GM18498 (cell line): ENCODE measurements at regions not wholly inside any gene's neighbourhood (a gene's known extent, or its start where the extent isn't known, plus 50 kb on each side); places are given as distances from the start of the nearest gene placed in this dataset.

Experiments used
- ATAC-seq: cut with Tn5 transposase; IDR thresholded peaks from one replicate; pipeline ENCODE4 v1.9.1; 2021; ENCODE audit warnings: mild to moderate bottlenecking, moderate library complexity; ENCODE audit not compliant: unreplicated experiment

DNA sequence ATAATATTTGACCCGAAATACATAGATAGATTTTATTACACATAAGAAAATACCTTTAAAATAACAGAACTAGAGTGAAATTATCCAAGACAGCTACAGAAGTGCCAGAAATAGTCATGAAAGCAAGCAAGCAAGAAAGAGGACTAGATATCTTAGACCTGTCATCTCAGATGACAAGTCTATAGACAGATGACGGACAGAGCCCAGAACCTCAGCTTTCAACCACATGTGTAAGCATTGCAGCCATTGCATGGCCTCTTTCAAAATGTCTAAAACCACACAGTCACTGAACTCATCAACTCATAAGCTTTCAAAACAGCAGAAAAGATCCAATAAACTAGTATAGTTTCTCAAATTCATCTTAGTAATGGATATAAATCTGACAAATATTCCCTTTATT is 59.8 kb upstream of the FHIT start:
- ATAC-seq, result no peak

DNA sequence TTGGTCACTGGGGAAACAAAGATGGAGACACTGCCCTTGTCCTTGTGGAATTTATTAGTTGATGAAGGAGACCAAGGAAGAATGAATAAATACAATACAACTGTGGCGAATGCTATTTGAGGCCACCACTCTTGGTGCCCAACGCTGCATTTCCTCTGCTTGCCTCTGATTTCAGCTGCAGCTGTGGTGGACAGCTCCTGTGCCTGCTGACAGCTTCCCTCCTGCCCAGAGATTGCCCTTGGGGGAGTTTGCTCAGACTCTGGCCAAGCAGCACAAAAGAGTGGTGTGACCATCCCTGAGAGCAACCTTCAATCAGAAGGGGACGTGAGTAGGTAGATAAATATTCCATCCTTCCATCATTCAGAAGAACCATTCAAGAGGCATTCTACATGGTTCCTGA is 64.6 kb upstream of the FHIT start:
- no peak for ATAC-seq

DNA sequence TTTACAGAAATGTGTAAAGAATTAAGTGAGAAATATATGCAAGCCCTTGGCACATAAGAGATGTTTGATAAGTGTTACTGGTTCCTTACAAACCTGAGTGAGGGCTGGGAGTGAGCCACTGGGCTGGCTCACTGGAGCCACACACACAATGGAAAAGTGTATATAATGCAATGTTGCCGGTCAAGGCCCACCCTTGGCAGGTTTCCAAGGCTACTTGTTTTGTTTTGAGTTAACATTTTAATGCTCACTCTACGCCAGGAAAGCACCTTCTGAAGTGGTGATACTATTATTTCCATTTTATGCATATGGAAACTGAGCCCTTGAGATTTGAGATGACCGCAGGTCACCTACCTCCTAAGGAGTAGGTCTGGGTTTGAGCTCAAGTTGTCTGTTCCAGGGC is 71.8 kb upstream of the FHIT start:
- ATAC-seq, result no peak

DNA sequence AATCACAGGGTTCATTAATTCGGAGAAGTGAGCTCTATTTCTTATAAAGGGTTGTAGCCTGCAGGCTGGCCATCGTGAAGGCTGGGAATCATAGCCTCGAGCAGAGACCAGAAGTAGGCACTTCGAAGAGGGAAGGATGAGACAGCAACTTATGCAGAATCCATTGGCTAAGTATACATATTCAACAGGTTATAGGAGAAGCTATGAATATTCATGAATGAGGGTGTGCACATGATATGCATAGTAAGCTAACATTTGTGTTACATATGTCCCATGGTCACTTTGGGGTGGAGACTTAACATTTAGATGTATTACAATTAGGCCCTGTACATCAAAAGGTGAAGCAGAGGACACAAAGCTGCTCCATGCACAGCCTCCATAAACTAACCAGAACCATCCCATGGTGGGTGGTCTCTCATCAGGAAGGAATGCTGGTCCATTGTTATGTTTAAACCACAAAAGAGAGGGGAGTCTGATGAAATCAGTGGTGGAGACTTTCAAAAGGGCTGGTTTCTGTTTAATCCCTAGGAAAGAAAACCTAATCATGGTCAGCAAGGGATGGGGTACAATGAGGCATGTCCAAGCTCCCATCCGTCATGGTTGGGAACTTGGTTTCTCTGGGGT is 80.8 kb upstream of the FHIT start:
- ATAC-seq, result no peak

DNA sequence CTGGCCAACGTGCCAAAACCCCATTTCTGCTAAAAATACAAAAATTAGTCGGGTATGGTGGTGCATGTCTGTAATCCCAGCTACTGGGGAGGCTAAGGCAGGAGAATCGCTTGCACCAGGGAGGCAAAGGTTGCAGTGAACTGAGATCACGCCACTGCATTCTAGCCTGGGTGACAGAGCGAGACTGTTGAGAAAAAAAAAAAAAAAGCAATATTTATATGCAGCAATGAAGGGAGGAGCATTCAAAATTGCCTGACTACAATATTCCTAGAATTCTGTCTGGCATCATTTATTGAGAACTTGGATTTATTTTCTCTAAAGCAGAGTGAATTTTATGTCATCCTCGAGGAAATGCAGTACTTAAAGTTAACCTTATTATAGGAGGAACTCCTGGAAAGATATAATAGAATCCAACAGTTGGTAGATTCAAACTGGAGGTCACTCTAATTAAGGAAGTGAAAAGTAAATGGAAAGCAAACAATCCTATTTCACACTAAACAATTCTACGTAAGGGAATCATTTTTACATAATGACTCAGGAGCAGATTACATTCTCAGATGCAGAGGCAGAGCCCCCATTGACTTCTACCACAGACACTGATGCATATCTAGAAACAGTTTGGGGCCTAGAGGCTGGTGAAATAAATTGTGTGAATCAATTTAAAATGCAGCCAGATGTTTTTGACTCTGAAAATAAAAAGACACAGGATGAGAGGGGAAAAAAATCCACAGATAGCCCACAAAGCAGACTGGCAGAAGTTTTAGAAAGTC is 82.1 kb upstream of the FHIT start:
- no peak for ATAC-seq

DNA sequence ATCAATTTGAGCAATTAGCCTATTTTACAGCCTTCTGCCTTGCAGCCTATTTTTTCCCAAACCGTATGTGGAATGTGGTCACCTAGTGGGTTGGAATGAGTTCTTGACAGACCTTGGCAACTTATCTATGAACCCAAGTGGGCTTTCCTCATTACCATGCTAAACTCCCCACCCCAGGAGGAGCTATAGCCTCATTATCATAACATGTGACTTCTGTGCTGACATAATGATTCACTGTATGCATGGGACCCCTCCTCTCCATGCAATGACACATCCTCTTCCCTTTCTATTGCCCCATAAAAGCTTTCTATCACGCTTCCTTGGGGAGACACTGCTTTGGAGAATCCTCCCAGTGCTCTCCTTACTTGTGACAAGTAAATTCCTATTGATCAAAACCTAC is 83.5 kb upstream of the FHIT start:
- no peak for ATAC-seq

DNA sequence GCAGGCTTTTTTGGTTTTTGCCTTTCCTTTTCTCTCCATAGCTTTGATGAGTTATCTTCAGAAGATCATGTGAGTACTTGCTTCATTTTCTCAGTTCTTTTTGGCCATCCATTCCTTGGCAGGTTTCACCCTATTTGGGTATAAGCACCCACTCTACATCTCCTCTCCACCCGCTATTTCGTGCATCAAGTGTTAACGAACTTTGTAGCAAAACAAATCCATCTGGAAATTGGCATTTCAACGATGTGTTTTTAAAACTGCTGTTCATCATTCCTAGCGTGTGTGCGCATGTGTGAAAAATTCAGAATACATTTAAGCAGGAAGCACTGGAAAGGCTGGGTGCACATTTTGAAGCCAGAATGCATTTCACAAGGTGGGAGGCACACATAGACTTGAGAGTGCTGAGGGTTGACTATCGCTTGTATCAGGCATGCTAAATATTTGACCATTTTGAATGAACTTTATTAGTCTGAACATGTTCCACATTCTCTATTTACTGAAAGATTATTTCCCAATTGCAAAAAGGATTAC is 89.7 kb upstream of the FHIT start:
- ATAC-seq, result no peak

DNA sequence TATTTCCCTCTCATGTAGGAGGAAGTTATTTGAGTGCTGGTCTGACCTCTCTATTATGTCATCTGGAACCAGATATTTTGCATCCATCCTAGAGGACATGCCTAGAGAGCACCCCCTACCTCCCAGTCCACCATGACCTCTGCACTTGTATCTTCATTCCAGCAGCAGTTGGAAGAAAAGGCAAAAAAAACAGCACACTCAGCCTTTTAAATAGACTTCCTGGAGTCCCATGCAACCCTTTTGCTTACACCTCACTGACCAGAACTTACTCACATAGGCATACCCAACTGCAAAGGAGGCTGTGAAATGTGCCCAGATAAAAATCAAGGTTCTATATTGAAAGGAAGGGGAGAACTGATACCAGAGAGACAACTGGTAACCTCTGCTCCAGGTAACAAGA is 92.3 kb upstream of the FHIT start:
- no peak for ATAC-seq

DNA sequence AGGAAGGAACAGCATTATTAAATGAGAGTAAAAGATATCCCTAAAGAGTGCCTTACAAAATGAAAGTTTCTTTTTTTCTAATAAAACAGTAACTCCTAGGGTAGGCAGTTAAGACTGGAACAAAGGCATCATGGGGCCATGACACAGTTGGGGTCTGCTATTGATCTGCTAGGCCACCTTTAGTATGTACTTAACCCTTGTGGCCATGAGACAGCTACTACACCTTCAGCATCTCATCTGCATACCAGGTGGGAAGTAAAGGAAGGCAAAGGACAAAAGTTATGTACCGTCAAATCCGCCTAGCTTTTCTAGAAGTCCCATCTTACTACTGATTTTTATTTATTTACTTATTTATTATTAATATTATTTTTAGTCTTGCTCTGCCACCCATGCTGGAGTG is 93.8 kb upstream of the FHIT start:
- ATAC-seq, result no peak

DNA sequence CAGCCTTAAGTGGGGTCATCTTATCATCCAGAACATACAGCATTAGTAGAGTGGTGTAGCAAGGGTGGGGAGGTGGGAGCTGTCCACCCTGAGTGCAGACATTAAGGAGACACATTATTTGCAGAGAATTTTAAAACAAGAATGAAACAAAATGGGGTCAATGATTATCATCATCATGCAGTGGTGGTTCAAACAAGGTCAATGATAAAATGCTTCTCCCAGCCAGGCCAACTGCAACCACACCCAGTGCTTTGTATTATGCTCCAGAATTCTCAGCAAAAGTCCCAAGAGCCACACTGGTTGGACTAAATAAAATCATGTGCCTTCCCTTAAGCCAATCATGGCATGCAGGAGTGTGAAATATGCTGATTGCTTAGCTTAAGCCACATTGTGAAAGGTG is 96.7 kb upstream of the FHIT start:
- ATAC-seq, result no peak

DNA sequence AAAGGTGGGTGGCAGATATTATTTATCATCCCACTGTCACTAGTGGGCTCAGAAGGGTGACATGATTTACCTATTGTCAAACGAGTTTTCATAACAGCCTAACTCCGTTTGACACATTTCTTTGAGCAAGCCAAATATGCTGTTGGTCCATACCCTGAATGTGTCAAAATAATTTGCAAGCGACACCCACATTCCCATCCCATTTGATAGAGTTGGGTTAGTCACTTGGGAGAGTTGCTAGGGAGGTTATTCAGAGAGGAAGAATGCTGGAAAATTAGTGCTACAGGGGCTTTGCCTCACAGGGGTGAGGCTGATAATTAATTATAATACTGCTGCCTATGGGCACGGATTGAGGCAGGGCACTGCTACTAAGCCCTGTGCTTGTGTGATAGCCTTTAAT is 98.5 kb upstream of the FHIT start:
- no peak for ATAC-seq

DNA sequence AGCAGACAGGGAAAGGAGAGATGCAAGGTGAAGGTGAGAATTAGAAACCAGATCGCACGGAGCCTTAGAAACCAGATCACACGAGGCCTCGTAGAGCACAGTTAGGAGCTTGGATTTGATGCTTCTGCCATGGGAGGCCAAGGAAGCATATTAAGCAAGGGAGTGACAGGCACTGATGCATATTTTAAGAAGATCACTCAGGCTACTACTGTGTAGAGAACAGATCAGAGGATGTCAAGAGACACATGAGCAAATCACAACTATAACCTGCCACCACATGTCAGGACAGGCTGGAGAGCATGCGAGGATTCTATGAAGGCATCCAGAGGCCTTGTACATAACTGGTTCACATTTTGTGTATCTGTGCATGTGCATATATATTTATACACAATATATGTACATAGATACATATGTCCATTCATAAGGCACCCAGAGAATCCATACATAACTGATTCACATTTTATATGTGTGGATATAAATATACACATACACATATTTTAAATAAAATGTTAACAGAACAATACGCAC is 99.6 kb upstream of the FHIT start:
- ATAC-seq, result no peak

DNA sequence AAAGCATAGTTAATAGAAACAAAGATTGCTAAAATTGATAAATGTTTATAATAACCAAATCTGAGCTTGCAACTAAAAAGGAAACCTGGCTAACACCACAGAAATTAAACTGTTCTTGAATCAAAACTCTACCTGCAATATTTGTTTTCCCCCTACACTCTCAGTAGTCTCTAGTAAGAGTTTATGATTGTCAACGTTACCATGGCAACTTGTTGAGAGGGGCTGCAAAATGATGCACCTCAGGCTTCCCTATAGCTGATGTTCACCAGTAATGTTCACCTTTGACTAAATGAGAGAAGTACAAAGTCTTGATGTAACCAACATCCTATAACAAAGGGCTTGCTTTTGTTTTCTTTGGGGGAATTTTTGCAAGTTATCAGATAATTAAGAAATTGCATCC is 101.1 kb upstream of the FHIT start:
- ATAC-seq, result no peak

DNA sequence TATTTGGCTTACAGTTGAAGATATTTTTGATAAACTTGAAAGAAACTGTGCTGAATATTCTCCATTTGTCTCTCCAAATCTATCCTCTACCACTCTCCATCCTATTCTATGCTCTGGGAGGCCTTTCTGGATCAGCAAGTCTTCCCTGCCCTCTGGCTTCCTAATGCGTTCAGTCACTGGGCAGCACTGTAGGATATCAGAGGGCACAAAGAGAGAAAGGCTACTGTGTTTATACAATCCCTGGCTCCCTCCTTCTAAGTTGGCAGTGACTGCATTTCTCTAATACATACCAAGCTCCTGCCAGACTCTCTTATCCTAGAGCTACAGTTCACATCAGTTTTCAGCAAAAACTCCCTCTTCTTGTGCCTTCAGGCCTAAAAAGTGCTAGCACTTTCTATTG is 102.1 kb upstream of the FHIT start:
- no peak for ATAC-seq

DNA sequence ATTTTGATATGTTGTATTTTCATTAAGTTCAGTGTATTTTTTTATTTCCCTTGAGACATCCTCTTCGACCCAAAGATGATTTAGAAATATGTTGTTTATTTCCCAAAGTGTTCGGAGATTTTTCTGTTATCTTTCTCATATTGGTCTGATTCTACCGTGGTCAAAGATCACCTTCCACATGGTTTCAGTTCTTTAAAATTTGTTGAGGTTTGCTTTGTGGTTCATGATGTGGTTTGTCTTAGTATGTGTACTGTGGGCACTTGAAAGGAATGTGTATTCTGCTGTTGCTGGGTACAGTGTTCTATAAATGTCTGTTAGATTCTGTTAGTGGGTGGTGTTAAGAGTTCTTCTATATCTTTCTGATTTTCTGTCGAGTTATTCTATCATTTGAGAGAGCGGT is 103.4 kb upstream of the FHIT start:
- ATAC-seq, result no peak

DNA sequence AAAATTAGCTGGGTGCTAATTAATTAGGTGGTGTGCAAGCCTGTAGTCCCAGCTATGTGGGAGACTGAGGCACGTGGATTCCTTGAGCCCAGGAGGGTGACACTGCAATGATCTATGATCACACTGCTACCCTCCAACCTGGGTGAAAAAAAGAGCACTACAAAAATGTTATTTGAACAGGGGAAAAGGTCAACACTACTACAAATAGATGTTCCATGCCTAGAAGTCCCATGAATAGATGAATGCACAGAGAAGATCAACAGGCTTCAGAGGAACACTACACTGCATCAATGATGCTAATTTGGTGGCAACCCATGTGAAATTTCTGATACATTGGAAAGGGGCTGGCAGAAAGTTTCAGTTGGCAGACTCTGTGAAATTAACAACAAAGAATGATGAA is 105.4 kb upstream of the FHIT start:
- ATAC-seq, result no peak

DNA sequence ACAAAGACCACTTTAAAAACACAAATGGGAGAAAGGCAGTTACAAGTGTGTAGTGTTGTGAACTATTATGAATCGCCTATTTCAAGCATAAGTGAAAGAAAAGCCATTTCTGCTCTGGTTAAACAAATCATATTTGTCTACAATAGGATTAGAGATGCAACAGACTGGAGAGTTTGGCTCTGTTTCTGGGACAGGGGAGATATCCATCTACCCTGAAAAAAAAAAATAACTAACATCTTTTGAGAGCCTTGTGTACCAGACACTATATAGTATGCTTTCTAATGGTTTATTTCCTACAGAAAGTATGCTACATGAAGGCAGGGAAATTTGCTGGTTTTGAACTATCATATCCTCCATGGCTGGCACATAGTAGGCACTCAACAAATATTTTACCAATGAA is 106.7 kb upstream of the FHIT start:
- ATAC-seq, result peak; percentile 1

DNA sequence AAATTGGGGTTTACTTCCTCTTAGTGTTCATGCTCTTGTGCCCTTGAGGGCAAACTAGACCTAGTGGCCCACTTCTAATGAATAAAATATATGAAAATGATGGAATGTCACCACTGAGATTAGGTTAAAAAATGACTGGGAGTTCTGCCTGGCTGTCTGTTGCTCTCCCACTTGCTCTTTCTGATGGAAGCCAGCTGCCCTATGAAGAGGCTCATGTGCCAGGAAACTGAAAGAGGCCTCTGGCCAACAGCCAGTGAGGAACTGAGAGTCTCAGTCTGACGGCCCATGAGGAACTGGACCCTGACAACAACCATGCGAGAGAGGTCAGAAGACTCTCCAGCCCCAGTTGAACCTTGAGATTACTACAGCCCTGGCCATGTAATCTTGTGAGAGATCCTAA is 107.1 kb upstream of the FHIT start:
- peak; percentile 100 for ATAC-seq

DNA sequence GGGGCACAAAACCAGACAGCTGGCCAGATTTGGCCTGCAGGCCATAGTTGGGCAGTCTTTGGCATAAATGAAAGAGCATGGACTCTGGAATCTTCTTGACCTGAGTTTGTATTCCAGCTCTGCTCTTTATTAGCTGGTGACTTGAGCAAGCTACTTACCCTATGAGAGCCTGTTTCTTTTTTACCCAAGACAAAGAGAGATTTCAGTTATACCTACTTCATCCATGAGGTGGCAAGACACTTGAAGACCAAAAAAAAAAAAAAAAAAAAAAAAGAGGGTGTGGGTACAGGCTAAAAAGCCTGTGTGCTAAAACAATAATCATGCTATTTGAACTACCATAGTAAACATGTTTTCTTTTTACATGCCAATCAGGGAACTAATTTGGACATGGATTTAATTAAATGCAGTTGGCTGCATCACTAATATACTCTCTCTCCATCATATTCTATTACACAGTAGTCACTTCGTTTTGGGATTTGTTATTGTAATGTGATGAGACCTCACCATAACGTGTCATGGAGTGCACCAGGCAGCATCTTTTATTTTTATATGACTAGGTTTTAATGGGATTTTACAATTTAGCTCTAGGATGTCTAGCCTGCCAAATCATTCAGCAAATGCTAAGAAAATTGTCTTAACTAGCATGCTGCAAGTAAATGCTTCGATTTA is 109.2 kb upstream of the FHIT start:
- ATAC-seq, result no peak

DNA sequence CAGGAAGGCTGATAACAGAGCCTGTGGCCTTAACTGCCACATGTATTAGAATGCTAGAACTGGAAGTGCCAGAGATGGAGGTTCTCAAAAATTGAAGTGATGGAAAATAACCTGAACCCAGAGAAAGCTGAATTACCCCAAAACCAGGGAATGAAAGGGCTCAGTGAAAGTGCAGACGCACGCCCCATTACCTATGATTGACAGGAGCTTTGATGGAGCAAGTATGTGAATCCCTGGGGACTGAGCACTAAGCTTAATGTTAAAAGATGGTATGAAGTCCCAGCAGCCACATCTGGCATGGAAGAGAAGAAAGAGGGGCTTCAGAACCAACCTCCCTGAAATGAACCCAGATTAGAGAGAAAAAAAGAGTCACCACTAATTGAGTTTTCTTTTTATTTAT is 118.4 kb upstream of the FHIT start:
- no peak for ATAC-seq

DNA sequence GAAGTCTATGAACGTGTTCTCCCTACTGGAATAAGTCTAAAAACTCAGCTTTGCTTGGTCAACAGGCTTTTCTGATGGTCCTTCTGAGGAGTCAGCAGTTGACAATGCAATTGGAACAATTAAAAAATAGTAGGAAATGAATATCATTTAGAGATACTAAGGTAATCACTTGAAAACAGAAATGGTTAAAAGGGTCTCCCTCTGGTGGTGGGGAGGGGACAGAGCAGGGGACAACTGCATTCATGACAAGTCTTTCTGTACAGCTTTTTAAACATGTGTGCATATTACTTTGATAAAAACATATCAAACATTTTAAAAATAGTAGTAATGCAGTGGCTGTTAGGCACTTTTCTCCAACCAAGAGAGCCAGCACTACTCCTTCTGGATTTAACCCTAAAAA is 119.9 kb upstream of the FHIT start:
- no peak for ATAC-seq

DNA sequence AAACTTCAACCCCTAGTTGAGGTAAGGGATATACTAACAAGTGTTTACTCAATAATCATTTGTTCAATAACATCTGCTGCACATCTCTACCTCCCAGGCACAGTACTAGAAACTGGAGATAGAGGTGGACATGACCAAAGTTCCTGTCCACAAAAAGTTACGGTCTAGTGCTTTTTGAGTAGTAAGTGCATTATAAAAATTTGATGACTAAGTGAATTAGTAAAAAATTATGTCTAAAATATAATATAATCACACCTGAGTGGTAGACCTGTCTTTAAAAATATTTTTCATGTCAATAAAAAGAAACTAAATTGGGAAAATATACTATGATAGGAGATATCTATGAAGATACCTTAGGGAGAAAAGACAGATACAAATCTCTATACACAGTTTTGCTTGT is 121.5 kb upstream of the FHIT start:
- no peak for ATAC-seq
